GM23338 (cell line): ENCODE measurements at regions not wholly inside any gene's neighbourhood (a gene's known extent, or its start where the extent isn't known, plus 50 kb on each side); places are given as distances from the start of the nearest gene placed in this dataset.

Source experiments
- ATAC-seq: fragments of 200-7000 bp; cut with Tn5 transposase; 3 replicates; pipeline ENCODE4 v1.9.1; 2020
- DNase-seq: peaks from one replicate; pipeline ENCODE4 v3.0.0-alpha.2; 2015; ENCODE audit warnings: low spot score
- H2AFZ ChIP-seq: fragments of 200-600 bp; sonication (generic); 2 replicates; pipeline ENCODE4 v1.8.0; 2016; ENCODE audit warnings: antibody characterized with exemption, mild to moderate bottlenecking, moderate library complexity
- H3F3A ChIP-seq: fragments of 200-600 bp; sonication (generic); replicated peaks from 2 replicates; pipeline ENCODE4 v1.8.0; 2017; ENCODE audit warnings: antibody characterized with exemption, mixed run types, low read depth
- H3K27ac ChIP-seq: fragments of 200-600 bp; sonication (generic); 2 replicates; pipeline ENCODE4 v1.6.1; 2016; ENCODE audit warnings: low read depth
- H3K27me3 ChIP-seq: fragments of 200-600 bp; sonication (generic); 2 replicates; pipeline ENCODE4 v1.8.0; 2016; ENCODE audit warnings: mild to moderate bottlenecking, mixed run types, moderate library complexity; ENCODE audit not compliant: insufficient read depth
- H3K36me3 ChIP-seq: fragments of 200-600 bp; sonication (generic); 2 replicates; pipeline ENCODE4 v1.8.0; 2016; ENCODE audit warnings: mild to moderate bottlenecking; ENCODE audit not compliant: insufficient read depth
- H3K4me1 ChIP-seq: fragments of 200-600 bp; sonication (generic); 2 replicates; pipeline ENCODE4 v1.8.0; 2016; ENCODE audit warnings: mild to moderate bottlenecking, moderate library complexity; ENCODE audit not compliant: insufficient read depth
- H3K4me2 ChIP-seq: fragments of 200-600 bp; sonication (generic); 2 replicates; pipeline ENCODE4 v1.7.1; 2017; ENCODE audit warnings: mixed run types
- H3K4me3 ChIP-seq: fragments of 200-600 bp; sonication (generic); 2 replicates; pipeline ENCODE4 v1.6.1; 2016; ENCODE audit warnings: mixed run types
- H3K79me2 ChIP-seq: fragments of 200-600 bp; sonication (generic); replicated peaks from 2 replicates; pipeline ENCODE4 v1.8.0; 2017; ENCODE audit warnings: mild to moderate bottlenecking; ENCODE audit not compliant: insufficient read depth
- H3K9me2 ChIP-seq: fragments of 200-600 bp; sonication (generic); 2 replicates; pipeline ENCODE4 v1.8.0; 2017; ENCODE audit not compliant: insufficient read depth
- H4K20me1 ChIP-seq: fragments of 200-600 bp; sonication (generic); replicated peaks from 2 replicates; pipeline ENCODE4 v1.8.0; 2017; ENCODE audit warnings: mild to moderate bottlenecking; ENCODE audit not compliant: insufficient read depth
- H3K27ac Mint-ChIP-seq: 2 replicates; pipeline ENCODE4 v1.8.0; 2020; ENCODE audit warnings: inconsistent platforms, mild to moderate bottlenecking, moderate library complexity, mixed read lengths
- H3K27me3 Mint-ChIP-seq: 3 replicates; pipeline ENCODE4 v1.8.0; 2022; ENCODE audit warnings: low read depth, mild to moderate bottlenecking, moderate library complexity, mixed read lengths, inconsistent platforms; ENCODE audit not compliant: insufficient read depth, poor library complexity
- H3K36me3 Mint-ChIP-seq: 3 replicates; pipeline ENCODE4 v1.8.0; 2021; ENCODE audit warnings: low read depth, mild to moderate bottlenecking, inconsistent platforms, moderate library complexity, mixed read lengths
- H3K4me1 Mint-ChIP-seq: 3 replicates; pipeline ENCODE4 v1.8.0; 2020; ENCODE audit warnings: mild to moderate bottlenecking, inconsistent platforms, mixed read lengths
- H3K4me3 Mint-ChIP-seq: 3 replicates; pipeline ENCODE4 v1.8.0; 2021; ENCODE audit warnings: moderate library complexity, mild to moderate bottlenecking, inconsistent platforms, mixed read lengths
- H3K9me3 Mint-ChIP-seq: 3 replicates; pipeline ENCODE4 v1.8.0; 2020; ENCODE audit warnings: moderate library complexity, mild to moderate bottlenecking, inconsistent platforms, mixed read lengths
- CREB1 ChIP-seq: fragments of 250-450 bp; sonication (Bioruptor Pico); IDR thresholded peaks from 2 replicates; pipeline ENCODE4 v1.5.0; 2020; ENCODE audit warnings: low read depth, mild to moderate bottlenecking, moderate library complexity
- CTCF ChIP-seq, 2 experiments: fragments of 200-600 bp in 1 of 2; sonication (generic) in 1 of 2; conservative IDR thresholded peaks; 2 replicates each; pipeline versions ENCODE4 v1.5.1 to v1.6.1; 2016 to 2017; ENCODE audit warnings: antibody characterized with exemption in 2 of 2, low read depth in 2 of 2, mild to moderate bottlenecking in 2 of 2, moderate library complexity in 1 of 2
- EZH2 ChIP-seq: fragments of 200-600 bp; sonication (generic); IDR thresholded peaks from one replicate; pipeline ENCODE4 v1.8.0; 2017; ENCODE audit warnings: antibody characterized with exemption, mild to moderate bottlenecking, low read depth; ENCODE audit not compliant: unreplicated experiment
- NANOG ChIP-seq: IDR thresholded peaks from 2 replicates; pipeline ENCODE4 v1.6.1; 2016; ENCODE audit warnings: antibody characterized with exemption, borderline replicate concordance
- POLR2AphosphoS5 ChIP-seq: IDR thresholded peaks from 2 replicates; pipeline ENCODE4 v1.6.1; 2016; ENCODE audit warnings: antibody characterized with exemption, low read depth
- STAT1 ChIP-seq: IDR thresholded peaks from one replicate; pipeline ENCODE4 v1.6.1; 2016; ENCODE audit warnings: antibody characterized with exemption; ENCODE audit not compliant: unreplicated experiment
- ZNF114 ChIP-seq: fragments of 250-450 bp; sonication (Bioruptor Pico); IDR thresholded peaks from 2 replicates; pipeline ENCODE4 v1.5.0; 2020; ENCODE audit warnings: mild to moderate bottlenecking, moderate library complexity
- ZNF331 ChIP-seq: fragments of 250-450 bp; sonication (Bioruptor Pico); IDR thresholded peaks from 2 replicates; pipeline ENCODE4 v1.5.0; 2020; ENCODE audit warnings: low read depth, mild to moderate bottlenecking, moderate library complexity
- ZNF462 ChIP-seq: fragments of 250-450 bp; sonication (Bioruptor Pico); IDR thresholded peaks from 2 replicates; pipeline ENCODE4 v1.5.0; 2020; ENCODE audit warnings: mild to moderate bottlenecking, moderate library complexity
- TF ChIP-seq, protein P1 (sequence below): IDR thresholded peaks from 2 replicates; pipeline ENCODE4 v1.6.1; 2016; ENCODE audit warnings: antibody characterized with exemption

DNA sequence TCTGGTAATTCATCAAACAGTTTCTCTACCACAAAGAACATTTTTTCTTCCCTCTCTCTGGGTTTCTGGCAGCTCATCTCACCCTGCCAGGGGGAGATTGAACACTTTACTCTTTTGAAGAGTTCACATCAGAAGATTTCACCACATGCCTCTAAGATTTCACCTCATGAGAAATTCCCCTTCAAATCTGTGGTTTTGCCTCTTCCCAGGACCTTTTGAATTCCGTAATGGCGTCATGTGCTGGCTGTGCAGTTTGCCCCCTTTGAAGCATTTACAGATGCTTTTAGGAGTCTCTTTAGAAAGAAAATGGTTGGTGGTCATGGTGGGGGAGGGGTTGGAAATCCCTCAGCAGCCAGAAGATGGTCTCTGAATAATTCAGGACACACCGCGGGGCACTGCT lies 486.1 kb downstream of the QKI start:
- Histone ChIP-seq H3K36me3 (no peaks in the 10 kb centered on the region), H3K79me2 (no peaks in the 10 kb centered on the region), H2AFZ (peak overlapping the region; percentile 90), H3K4me2 (no peak overlapping the region), H4K20me1 (no peaks in the 10 kb centered on the region), H3K27me3 (no peaks in the 10 kb centered on the region), H3K4me1 (no peaks in the 10 kb centered on the region), H3K9me2 (0 out of 2 replicates have a peak, but pooled peaks cover 4% of the 10 kb centered on the region), H3F3A (no peaks in the 10 kb centered on the region), H3K4me3 (no peak overlapping the region), H3K27ac (no peak overlapping the region)
- no peaks in the 10 kb centered on the region for H3K27me3 Mint-ChIP-seq
- no peak for TF ChIP-seq STAT1
- TF ChIP-seq ZNF331 (CRISPR knock-in tag), result no peak
- no peak for TF ChIP-seq EZH2
- no peak for TF ChIP-seq POLR2AphosphoS5
- TF ChIP-seq CREB1 (CRISPR knock-in tag), result no peak
- no peak for TF ChIP-seq NANOG
- TF ChIP-seq ZNF462 (CRISPR knock-in tag), result no peak
- TF ChIP-seq CTCF (conservative IDR thresholded peaks at IDR 0.05; ENCODE audit: low read depth in 2 of 2), result no peak
- TF ChIP-seq, protein P1, sequence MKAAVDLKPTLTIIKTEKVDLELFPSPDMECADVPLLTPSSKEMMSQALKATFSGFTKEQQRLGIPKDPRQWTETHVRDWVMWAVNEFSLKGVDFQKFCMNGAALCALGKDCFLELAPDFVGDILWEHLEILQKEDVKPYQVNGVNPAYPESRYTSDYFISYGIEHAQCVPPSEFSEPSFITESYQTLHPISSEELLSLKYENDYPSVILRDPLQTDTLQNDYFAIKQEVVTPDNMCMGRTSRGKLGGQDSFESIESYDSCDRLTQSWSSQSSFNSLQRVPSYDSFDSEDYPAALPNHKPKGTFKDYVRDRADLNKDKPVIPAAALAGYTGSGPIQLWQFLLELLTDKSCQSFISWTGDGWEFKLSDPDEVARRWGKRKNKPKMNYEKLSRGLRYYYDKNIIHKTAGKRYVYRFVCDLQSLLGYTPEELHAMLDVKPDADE, result no peak
- no peak for TF ChIP-seq ZNF114 (CRISPR knock-in tag)
- no peak overlapping the region for H3K4me3 Mint-ChIP-seq
- peaks cover 20% of the 10 kb centered on the region; the same call in 2 of the 3 replicates for H3K4me1 Mint-ChIP-seq
- DNase-seq, result no peak
- H3K27ac Mint-ChIP-seq, result no peak overlapping the region
- peaks cover 9% of the 10 kb centered on the region; the same call in 2 of the 3 replicates for H3K9me3 Mint-ChIP-seq
- peaks cover 9% of the 10 kb centered on the region; the same call in 2 of the 3 replicates for H3K36me3 Mint-ChIP-seq
- ATAC-seq, result no peak
